Upper lobe of left lung (tissue), 4 donors: ENCODE measurements at regions not wholly inside any gene's neighbourhood (a gene's known extent, or its start where the extent isn't known, plus 50 kb on each side); places are given as distances from the start of the nearest gene placed in this dataset.

Source experiments
- CTCF ChIP-seq, 6 experiments: fragments of 450-650 bp in 4 of 6; fragments of 200-600 bp in 2 of 6; sonication (generic) in 2 of 6; IDR thresholded peaks; one replicate each; pipeline ENCODE4 v1.5.1; 2016 to 2019; ENCODE audit warnings: antibody characterized with exemption in 6 of 6
- EP300 ChIP-seq, 4 donors: sonication (generic); formaldehyde crosslinking; IDR thresholded peaks; one replicate each; pipeline ENCODE4 v1.5.1; 2017; ENCODE audit warnings: antibody characterized with exemption in 4 of 4, control low read depth in 2 of 4

DNA sequence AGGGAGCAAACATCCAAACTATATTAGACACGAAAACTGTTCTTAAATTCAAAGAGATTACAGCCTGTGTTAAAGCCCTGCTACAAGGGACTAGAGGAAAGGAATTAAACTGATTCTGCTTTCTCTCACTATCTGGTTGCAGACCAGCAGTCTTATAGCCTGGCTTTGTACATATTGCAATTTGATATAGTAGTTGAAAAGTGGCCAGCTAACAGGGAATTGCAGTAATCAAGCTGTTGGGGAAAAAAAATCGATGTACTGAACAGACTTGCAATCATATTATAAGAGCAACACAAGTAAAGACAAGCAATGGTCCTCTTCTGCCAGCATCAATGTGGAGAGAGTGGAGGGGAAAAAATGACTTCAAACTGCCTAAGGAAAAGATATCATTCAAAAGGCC, 364.4 kb upstream of the EPHA5 start:
- TF ChIP-seq CTCF (IDR thresholded peaks at IDR 0.05) (no peak), EP300 (IDR thresholded peaks at IDR 0.05) (no peak)
